ENCODE measurements at regions not wholly inside any gene's neighbourhood (a gene's known extent, or its start where the extent isn't known, plus 50 kb on each side); places are given as distances from the start of the nearest gene placed in this dataset.

- no peaks in the 10 kb centered on the region for H3K36me3 ChIP-seq
- intact Hi-C loops (cut with DNase I; ENCODE audit: low total_unique reads) = no loop called here
- H3K4me1 ChIP-seq = no peaks in the 10 kb centered on the region
- no peak for TF ChIP-seq POLR2AphosphoS5 (IDR thresholded peaks at IDR 0.05)
- TF ChIP-seq, protein P1, sequence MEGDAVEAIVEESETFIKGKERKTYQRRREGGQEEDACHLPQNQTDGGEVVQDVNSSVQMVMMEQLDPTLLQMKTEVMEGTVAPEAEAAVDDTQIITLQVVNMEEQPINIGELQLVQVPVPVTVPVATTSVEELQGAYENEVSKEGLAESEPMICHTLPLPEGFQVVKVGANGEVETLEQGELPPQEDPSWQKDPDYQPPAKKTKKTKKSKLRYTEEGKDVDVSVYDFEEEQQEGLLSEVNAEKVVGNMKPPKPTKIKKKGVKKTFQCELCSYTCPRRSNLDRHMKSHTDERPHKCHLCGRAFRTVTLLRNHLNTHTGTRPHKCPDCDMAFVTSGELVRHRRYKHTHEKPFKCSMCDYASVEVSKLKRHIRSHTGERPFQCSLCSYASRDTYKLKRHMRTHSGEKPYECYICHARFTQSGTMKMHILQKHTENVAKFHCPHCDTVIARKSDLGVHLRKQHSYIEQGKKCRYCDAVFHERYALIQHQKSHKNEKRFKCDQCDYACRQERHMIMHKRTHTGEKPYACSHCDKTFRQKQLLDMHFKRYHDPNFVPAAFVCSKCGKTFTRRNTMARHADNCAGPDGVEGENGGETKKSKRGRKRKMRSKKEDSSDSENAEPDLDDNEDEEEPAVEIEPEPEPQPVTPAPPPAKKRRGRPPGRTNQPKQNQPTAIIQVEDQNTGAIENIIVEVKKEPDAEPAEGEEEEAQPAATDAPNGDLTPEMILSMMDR (IDR thresholded peaks at IDR 0.05) = no peak
- TF ChIP-seq POLR2A (IDR thresholded peaks at IDR 0.05) = no peak
- H3K9me3 ChIP-seq = no peaks in the 10 kb centered on the region
- H3K27me3 ChIP-seq = peaks cover 0 to 15% of the 10 kb centered on the region in 2 donors
- H3K27ac ChIP-seq = no peak overlapping the region
- no peak for DNase-seq (ENCODE audit: low spot score in 2 of 2)
- H3K4me3 ChIP-seq = no peak overlapping the region
Observed at GRCh38 chr6:167235005-167235404, 56.1 kb upstream of the UNC93A start.

GRCh38 chr6:167235421-167236238 lies 55.5 kb upstream of the UNC93A start:
- H3K27ac ChIP-seq = no peak overlapping the region
- no peak overlapping the region for H3K4me3 ChIP-seq
- no peak for DNase-seq (ENCODE audit: low spot score in 2 of 2)
- intact Hi-C loops (cut with DNase I; ENCODE audit: low total_unique reads) = no loop called here
- H3K27me3 ChIP-seq = peaks cover 0 to 15% of the 10 kb centered on the region in 2 donors
- TF ChIP-seq POLR2AphosphoS5 (IDR thresholded peaks at IDR 0.05) (no peak), POLR2A (IDR thresholded peaks at IDR 0.05) (no peak)
- TF ChIP-seq, protein P1 (IDR thresholded peaks at IDR 0.05) = no peak
- no peaks in the 10 kb centered on the region for H3K36me3 ChIP-seq
- H3K4me1 ChIP-seq = no peaks in the 10 kb centered on the region
- no peaks in the 10 kb centered on the region for H3K9me3 ChIP-seq

DNA sequence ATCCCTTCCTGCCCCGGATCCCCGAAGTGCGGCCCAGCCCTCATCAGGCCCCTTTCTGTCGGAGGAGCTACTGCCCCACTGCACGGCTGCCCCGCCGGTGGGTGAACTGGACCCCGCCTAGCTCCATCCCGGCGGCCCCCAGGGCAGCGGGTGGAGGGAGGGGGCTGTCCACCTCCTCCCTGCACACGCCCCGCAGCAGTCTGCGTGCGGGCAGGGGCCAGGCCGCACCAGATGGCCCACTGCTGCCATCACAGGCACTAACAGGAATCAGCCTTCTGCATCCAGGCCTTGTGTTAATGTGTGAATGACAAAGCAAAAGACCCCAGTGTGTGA lies 54.9 kb upstream of the UNC93A start:
- no peaks in the 10 kb centered on the region for H3K9me3 ChIP-seq
- peaks cover 0 to 15% of the 10 kb centered on the region in 2 donors for H3K27me3 ChIP-seq
- no peak for DNase-seq (ENCODE audit: low spot score in 2 of 2)
- H3K36me3 ChIP-seq = no peaks in the 10 kb centered on the region
- intact Hi-C loops (cut with DNase I; ENCODE audit: low total_unique reads) = no loop called here
- no peak overlapping the region for H3K4me3 ChIP-seq
- TF ChIP-seq POLR2AphosphoS5 (IDR thresholded peaks at IDR 0.05) (no peak), POLR2A (IDR thresholded peaks at IDR 0.05) (no peak)
- TF ChIP-seq, protein P1 (IDR thresholded peaks at IDR 0.05) = no peak
- H3K4me1 ChIP-seq = no peaks in the 10 kb centered on the region
- H3K27ac ChIP-seq = no peak overlapping the region

DNA sequence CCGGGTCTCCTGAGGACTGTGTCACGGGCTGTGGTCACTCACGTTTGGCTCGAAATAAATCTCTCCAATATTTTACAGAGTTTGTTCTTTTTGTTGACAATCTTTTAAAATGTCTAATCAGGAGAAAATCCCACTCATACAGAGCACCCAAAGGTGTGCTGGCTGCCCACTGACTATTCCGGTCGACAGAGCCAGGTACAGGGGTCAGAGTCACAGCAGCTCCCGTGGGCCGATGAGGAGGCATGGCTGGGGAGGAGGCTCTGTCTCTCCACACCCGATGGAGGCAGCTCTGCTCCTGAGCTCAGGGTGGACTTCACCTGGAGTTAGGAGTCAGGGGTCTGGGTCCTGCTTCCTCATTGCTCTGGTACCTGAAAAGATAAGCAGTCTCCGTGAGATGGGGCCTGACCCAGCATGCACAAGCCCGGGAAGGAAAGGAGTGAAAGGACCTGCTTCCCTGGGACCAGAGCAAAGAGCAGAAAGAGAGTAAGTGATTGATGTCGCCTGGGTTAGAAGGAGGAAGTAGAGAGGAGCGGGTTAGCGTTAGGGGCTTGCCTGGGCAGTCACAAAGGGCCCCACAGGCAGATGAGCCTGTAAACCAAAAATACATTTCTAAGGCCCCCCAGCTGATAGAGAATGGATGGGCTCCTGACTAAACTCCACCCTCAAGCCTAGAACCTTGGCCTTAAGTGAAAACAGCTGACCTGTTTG lies 53.5 kb upstream of the UNC93A start:
- H3K4me3 ChIP-seq = no peak overlapping the region
- no peaks in the 10 kb centered on the region for H3K4me1 ChIP-seq
- DNase-seq (ENCODE audit: low spot score in 2 of 2) = no peak
- intact Hi-C loops (cut with DNase I; ENCODE audit: low total_unique reads) = no loop called here
- TF ChIP-seq, protein P1 (IDR thresholded peaks at IDR 0.05) = no peak
- TF ChIP-seq POLR2AphosphoS5 (IDR thresholded peaks at IDR 0.05) (no peak), POLR2A (IDR thresholded peaks at IDR 0.05) (no peak)
- H3K9me3 ChIP-seq = no peaks in the 10 kb centered on the region
- no peak overlapping the region for H3K27ac ChIP-seq
- H3K27me3 ChIP-seq = peaks cover 0 to 15% of the 10 kb centered on the region in 2 donors
- no peaks in the 10 kb centered on the region for H3K36me3 ChIP-seq

DNA sequence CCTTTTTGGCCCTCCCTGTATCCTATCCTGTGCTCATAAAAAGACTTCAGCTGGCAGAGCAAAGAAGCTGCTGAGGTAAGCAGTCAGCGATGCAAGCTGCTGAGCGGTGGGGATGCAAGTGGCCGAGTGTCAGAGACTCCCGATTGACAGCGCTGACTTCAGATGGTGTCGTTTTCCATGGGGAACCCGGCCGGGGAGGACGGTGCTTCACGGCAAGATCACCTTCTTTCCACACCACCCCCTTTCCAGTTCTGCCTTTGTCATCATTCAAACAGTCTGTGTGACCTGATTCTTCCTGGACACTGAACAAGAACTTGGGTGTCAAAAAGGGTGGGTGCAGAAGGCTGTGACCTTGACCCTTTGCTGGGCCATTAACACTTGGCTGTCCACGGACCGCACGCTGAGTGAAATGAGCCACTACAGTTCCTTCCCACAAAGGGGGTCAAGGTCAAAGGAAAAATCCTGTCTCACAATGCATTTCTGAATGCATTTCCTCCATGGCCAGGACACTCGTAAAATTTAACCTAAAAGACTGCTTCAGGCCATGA lies 52.9 kb upstream of the UNC93A start:
- intact Hi-C loops (cut with DNase I; ENCODE audit: low total_unique reads) = no loop called here
- H3K4me1 ChIP-seq = no peaks in the 10 kb centered on the region
- no peak for TF ChIP-seq POLR2AphosphoS5 (IDR thresholded peaks at IDR 0.05)
- TF ChIP-seq POLR2A (IDR thresholded peaks at IDR 0.05) = no peak
- TF ChIP-seq, protein P1 (IDR thresholded peaks at IDR 0.05) = no peak
- H3K27me3 ChIP-seq = peaks cover 0 to 11% of the 10 kb centered on the region in 2 donors
- H3K36me3 ChIP-seq = no peaks in the 10 kb centered on the region
- H3K4me3 ChIP-seq = no peak overlapping the region
- DNase-seq (ENCODE audit: low spot score in 2 of 2) = no peak
- H3K27ac ChIP-seq = no peak overlapping the region
- H3K9me3 ChIP-seq = no peaks in the 10 kb centered on the region
